ENCODE measurements at regions not wholly inside any gene's neighbourhood (a gene's known extent, or its start where the extent isn't known, plus 50 kb on each side); places are given as distances from the start of the nearest gene placed in this dataset.

DNA sequence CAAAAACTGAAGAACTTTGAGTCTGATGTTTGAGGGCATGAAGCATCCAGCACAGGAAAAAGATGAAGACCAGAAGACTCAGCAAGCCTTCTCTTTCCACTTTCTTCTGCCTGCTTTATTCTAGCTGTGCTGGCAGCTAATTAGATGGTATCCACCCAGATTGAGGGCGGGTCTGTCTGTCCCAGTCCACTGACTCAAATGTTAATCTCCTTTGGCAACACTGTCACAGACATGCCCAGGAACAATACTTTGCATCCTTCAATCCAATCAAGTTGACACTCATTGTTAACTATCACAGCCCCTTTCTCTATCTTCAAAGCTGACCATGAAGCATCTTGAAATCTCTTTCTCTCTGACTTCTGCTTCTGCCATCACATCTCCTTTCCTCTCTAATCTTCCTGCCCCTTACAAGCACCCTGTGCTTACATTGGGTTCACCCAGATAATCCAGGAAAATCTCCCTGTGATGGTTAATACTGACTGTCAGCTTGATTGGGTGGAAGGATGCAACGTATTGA is 115.9 kb upstream of the CDH13 start:
- no peak overlapping the region for H4K8ac ChIP-seq (ENCODE audit: extremely low read depth, insufficient read depth, low read length)
- FAIRE-seq (no peak), DNase-seq (ENCODE audit: low read depth in 1 of 2, low spot score in 2 of 2) (no peak)
- no peak overlapping the region for H2BK12ac ChIP-seq (ENCODE audit: low read depth, low read length)
- H3K79me1 ChIP-seq (ENCODE audit: low read depth, low read length), result no peaks in the 10 kb centered on the region
- no peaks in the 10 kb centered on the region for H3K23me2 ChIP-seq (ENCODE audit: low read depth, low read length)
- no peak overlapping the region for H3K14ac ChIP-seq (ENCODE audit: insufficient read length)
- H3K27me3 ChIP-seq (replicated peaks in 1 of 4; ENCODE audit: control insufficient read depth in 3 of 4, extremely low read depth in 1 of 4, insufficient read depth in 3 of 4, low read length in 3 of 4), result no peaks in the 10 kb centered on the region; a peak in 1 of 7 replicates
- no peak overlapping the region for H2BK120ac ChIP-seq (replicated peaks; ENCODE audit: low read depth, low read length)
- no peak overlapping the region for H3K27ac ChIP-seq (ENCODE audit: low read depth, low read length)
- no peaks in the 10 kb centered on the region for H3K36me3 ChIP-seq (ENCODE audit: control insufficient read depth in 2 of 4, insufficient read depth in 4 of 4, low read length in 3 of 4)
- no peak overlapping the region for H2BK15ac ChIP-seq (ENCODE audit: low read length)
- H3K18ac ChIP-seq (ENCODE audit: extremely low read depth, low read length), result no peak overlapping the region
- H2AFZ ChIP-seq (ENCODE audit: low read length), result no peak overlapping the region
- no peak overlapping the region for H3K4ac ChIP-seq (replicated peaks; ENCODE audit: insufficient read length, low read depth, low read length)
- no peaks in the 10 kb centered on the region for H4K20me1 ChIP-seq (replicated peaks in 1 of 2; ENCODE audit: control insufficient read depth in 1 of 2, insufficient read depth in 2 of 2, low read length in 2 of 2)
- no peak overlapping the region for H2BK20ac ChIP-seq (ENCODE audit: low read length)
- peaks cover 5 to 9% of the 10 kb centered on the region in 2 experiments; a peak in 3 of 4 replicates for H3K9me3 ChIP-seq (ENCODE audit: insufficient read depth in 2 of 2, low read depth in 1 of 2, low read length in 1 of 2)
- TF ChIP-seq RAD21 (IDR thresholded peaks at IDR 0.05 in 1 of 2, conservative IDR thresholded peaks at IDR 0.05 in 1 of 2; ENCODE audit: low read depth in 2 of 2, low read length in 2 of 2) (no peak), SIRT6 (IDR thresholded peaks at IDR 0.05; ENCODE audit: low read length) (no peak), KDM5A (IDR thresholded peaks at IDR 0.05; ENCODE audit: low read length) (no peak)
- no peak overlapping the region for H3K23ac ChIP-seq (ENCODE audit: insufficient read length)
- no peaks in the 10 kb centered on the region for H3K79me2 ChIP-seq (ENCODE audit: control insufficient read depth in 1 of 2, insufficient read depth in 2 of 2, low read length in 2 of 2)
- H2BK5ac ChIP-seq (ENCODE audit: low read depth, low read length), result no peak overlapping the region
- H4K5ac ChIP-seq (ENCODE audit: insufficient read length, low read depth, low read length), result no peak overlapping the region
- no peaks in the 10 kb centered on the region for H3K4me1 ChIP-seq (replicated peaks in 1 of 4; ENCODE audit: control insufficient read depth in 3 of 4, insufficient read depth in 4 of 4, low read length in 3 of 4)
- POLR2A ChIA-PET (ENCODE audit: partially characterized antibody), result no interaction called here
- no peak overlapping the region for H3K9ac ChIP-seq (replicated peaks in 1 of 4; ENCODE audit: extremely low read depth in 1 of 4, low read depth in 3 of 4, low read length in 3 of 4)
- no peak overlapping the region for H3K56ac ChIP-seq (replicated peaks; ENCODE audit: insufficient read length, low read depth, low read length)
- no peak overlapping the region for H4K91ac ChIP-seq (replicated peaks; ENCODE audit: insufficient read length, low read length)
- CTCF ChIA-PET (ENCODE audit: partially characterized antibody), result no interaction called here
- 85% methylated on average over 2 of the region's 2 CpGs; no CpG with 5 or more reads in 1 of the 2 experiments for WGBS, 2 experiments (ENCODE audit: extremely low coverage in 1 of 2, insufficient coverage in 1 of 2, insufficient read length in 1 of 2, insufficient replicate concordance in 2 of 2, low coverage in 1 of 2, low lambda C conversion rate in 2 of 2, missing lambda C conversion rate in 1 of 2)
- H3K4me3 ChIP-seq (ENCODE audit: extremely low read depth in 1 of 4, insufficient read depth in 2 of 4, low read depth in 3 of 4, low read length in 4 of 4), result no peak overlapping the region
- H2AK5ac ChIP-seq (ENCODE audit: low read depth, low read length), result no peak overlapping the region
- H3K4me2 ChIP-seq (ENCODE audit: insufficient read depth in 1 of 2, low read depth in 2 of 2, low read length in 2 of 2), result no peak overlapping the region

Measured in H1 (cell line).